ES-I3 (cell line): ENCODE measurements at regions not wholly inside any gene's neighbourhood (a gene's known extent, or its start where the extent isn't known, plus 50 kb on each side); places are given as distances from the start of the nearest gene placed in this dataset.

Source experiments
- H3K36me3 ChIP-seq: 2 replicates; pipeline ENCODE4 v1.6.1; 2013; ENCODE audit warnings: mild to moderate bottlenecking, low read length, control low read depth, moderate library complexity; ENCODE audit not compliant: insufficient read depth
- H3K4me1 ChIP-seq: 2 replicates; pipeline ENCODE4 v1.6.1; 2013; ENCODE audit warnings: mild to moderate bottlenecking, control low read depth, low read length; ENCODE audit not compliant: insufficient read depth
- H3K9ac ChIP-seq: 2 replicates; pipeline ENCODE4 v1.6.1; 2013; ENCODE audit warnings: low read depth, mild to moderate bottlenecking, low read length, moderate library complexity
- H3K9me3 ChIP-seq: 2 replicates; pipeline ENCODE4 v1.6.1; 2013; ENCODE audit warnings: mild to moderate bottlenecking, low read length, moderate library complexity; ENCODE audit not compliant: control insufficient read depth, insufficient read depth

- Histone ChIP-seq H3K9ac (no peak overlapping the region), H3K4me1 (no peaks in the 10 kb centered on the region), H3K9me3 (no peaks in the 10 kb centered on the region), H3K36me3 (no peaks in the 10 kb centered on the region)
Observed at GRCh38 chr16:9593440-9593839, 502.0 kb downstream of the HAPSTR1 start.

GRCh38 chr16:9594047-9594446 lies 502.6 kb downstream of the HAPSTR1 start:
- no peaks in the 10 kb centered on the region for H3K4me1 ChIP-seq
- no peaks in the 10 kb centered on the region for H3K36me3 ChIP-seq
- H3K9me3 ChIP-seq, result no peaks in the 10 kb centered on the region
- no peak overlapping the region for H3K9ac ChIP-seq

- H3K4me1 ChIP-seq, result no peaks in the 10 kb centered on the region
- H3K9ac ChIP-seq, result no peak overlapping the region
- H3K36me3 ChIP-seq, result no peaks in the 10 kb centered on the region
- H3K9me3 ChIP-seq, result no peaks in the 10 kb centered on the region
Observed at GRCh38 chr16:9594946-9595345, 503.5 kb downstream of the HAPSTR1 start.

GRCh38 chr16:9595393-9595792 lies 503.9 kb downstream of the HAPSTR1 start:
- no peaks in the 10 kb centered on the region for H3K36me3 ChIP-seq
- no peaks in the 10 kb centered on the region for H3K9me3 ChIP-seq
- no peak overlapping the region for H3K9ac ChIP-seq
- H3K4me1 ChIP-seq, result no peaks in the 10 kb centered on the region

GRCh38 chr16:9596788-9597187 lies 505.3 kb downstream of the HAPSTR1 start:
- Histone ChIP-seq H3K9ac (no peak overlapping the region), H3K4me1 (no peaks in the 10 kb centered on the region), H3K36me3 (no peaks in the 10 kb centered on the region), H3K9me3 (no peaks in the 10 kb centered on the region)

- 0 out of 2 replicates have a peak, but pooled peaks cover under 1% of the 10 kb centered on the region for H3K4me1 ChIP-seq
- no peak overlapping the region for H3K9ac ChIP-seq
- H3K9me3 ChIP-seq, result no peaks in the 10 kb centered on the region
- H3K36me3 ChIP-seq, result no peaks in the 10 kb centered on the region
Observed at GRCh38 chr16:9597967-9598730, 506.7 kb downstream of the HAPSTR1 start.

- Histone ChIP-seq H3K36me3 (no peaks in the 10 kb centered on the region), H3K4me1 (0 out of 2 replicates have a peak, but pooled peaks cover 3% of the 10 kb centered on the region), H3K9ac (no peak overlapping the region), H3K9me3 (no peaks in the 10 kb centered on the region)
Observed at GRCh38 chr16:9598731-9599083, 507.3 kb downstream of the HAPSTR1 start.

- H3K9ac ChIP-seq, result no peak overlapping the region
- H3K9me3 ChIP-seq, result no peaks in the 10 kb centered on the region
- H3K36me3 ChIP-seq, result no peaks in the 10 kb centered on the region
- 0 out of 2 replicates have a peak, but pooled peaks cover 3% of the 10 kb centered on the region for H3K4me1 ChIP-seq
Observed at GRCh38 chr16:9599415-9600120, 508.1 kb downstream of the HAPSTR1 start.

- Histone ChIP-seq H3K4me1 (0 out of 2 replicates have a peak, but pooled peaks cover 3% of the 10 kb centered on the region), H3K36me3 (no peaks in the 10 kb centered on the region), H3K9ac (no peak overlapping the region), H3K9me3 (no peaks in the 10 kb centered on the region)
Observed at GRCh38 chr16:9602189-9602588, 510.7 kb downstream of the HAPSTR1 start.

GRCh38 chr16:9603316-9603715 lies 511.9 kb downstream of the HAPSTR1 start:
- Histone ChIP-seq H3K4me1 (0 out of 2 replicates have a peak, but pooled peaks cover 3% of the 10 kb centered on the region), H3K9me3 (no peaks in the 10 kb centered on the region)

GRCh38 chr16:9607515-9608230 lies 516.2 kb downstream of the HAPSTR1 start:
- no peaks in the 10 kb centered on the region for H3K36me3 ChIP-seq
- no peaks in the 10 kb centered on the region for H3K9me3 ChIP-seq
- no peak overlapping the region for H3K9ac ChIP-seq
- H3K4me1 ChIP-seq, result peaks cover 15% of the 10 kb centered on the region

More at GRCh38 chr16:9603316-9603715, 511.9 kb downstream of the HAPSTR1 start:
- Histone ChIP-seq H3K9ac (no peak overlapping the region), H3K36me3 (no peaks in the 10 kb centered on the region)

GRCh38 chr16:9610727-9611126 lies 519.3 kb downstream of the HAPSTR1 start:
- H3K4me1 ChIP-seq, result peaks cover 15% of the 10 kb centered on the region
- no peaks in the 10 kb centered on the region for H3K9me3 ChIP-seq
- H3K9ac ChIP-seq, result no peak overlapping the region
- H3K36me3 ChIP-seq, result no peaks in the 10 kb centered on the region

- Histone ChIP-seq H3K36me3 (no peaks in the 10 kb centered on the region), H3K9ac (no peak overlapping the region), H3K9me3 (no peaks in the 10 kb centered on the region), H3K4me1 (peaks cover 15% of the 10 kb centered on the region)
Observed at GRCh38 chr16:9612267-9612666, 520.8 kb downstream of the HAPSTR1 start.

- Histone ChIP-seq H3K36me3 (no peaks in the 10 kb centered on the region), H3K4me1 (peaks cover 15% of the 10 kb centered on the region), H3K9me3 (no peaks in the 10 kb centered on the region), H3K9ac (no peak overlapping the region)
Observed at GRCh38 chr16:9614389-9614788, 522.9 kb downstream of the HAPSTR1 start.
